IMR-90 (cell line): ENCODE measurements at regions not wholly inside any gene's neighbourhood (a gene's known extent, or its start where the extent isn't known, plus 50 kb on each side); places are given as distances from the start of the nearest gene placed in this dataset.

ENCODE experiments used
- ATAC-seq: fragments of 200-7000 bp; cut with Tn5 transposase; 2 replicates; pipeline ENCODE4 v1.9.1; 2020; ENCODE audit warnings: low read depth, mild to moderate bottlenecking, moderate library complexity
- BruUV-seq: library from RNA; stranded (reverse); fragments of 400-500 nt; replicated peaks from 2 replicates; lab custom pipeline; 2021; lab: Mats Ljungman, UMichigan
- CTCF ChIA-PET: fragments of 300-600 bp; formaldehyde crosslinking; extraction: SDS; loops from one replicate; lab custom pipeline; 2021; ENCODE audit warnings: antibody characterized with exemption; lab: Yijun Ruan, JAX
- POLR2A ChIA-PET: fragments of 300-600 bp; sonication (Branson Sonifier 250); formaldehyde crosslinking; loops from one replicate; lab custom pipeline; 2022; ENCODE audit warnings: antibody characterized with exemption; ENCODE audit not compliant: unreplicated experiment; lab: Charles Lee
- DNase-seq: peaks from one replicate; pipeline ENCODE4 v3.0.0; 2013
- H2AFZ ChIP-seq: replicated peaks from 2 replicates; pipeline ENCODE3; 2013; ENCODE audit warnings: low read length, mild to moderate bottlenecking; ENCODE audit not compliant: poor library complexity
- H2AK5ac ChIP-seq: 2 replicates; pipeline ENCODE4 v1.6.1; 2013; ENCODE audit warnings: low read depth, low read length, inconsistent platforms
- H2AK9ac ChIP-seq: replicated peaks from 2 replicates; pipeline ENCODE3; 2013; ENCODE audit warnings: mild to moderate bottlenecking, low read depth, low read length, moderate library complexity; ENCODE audit not compliant: poor library complexity
- H2BK120ac ChIP-seq: 2 replicates; pipeline ENCODE4 v1.6.1; 2013; ENCODE audit warnings: low read depth, low read length, inconsistent platforms
- H2BK15ac ChIP-seq: 3 replicates; pipeline ENCODE4 v1.6.1; 2013; ENCODE audit warnings: low read depth, low read length, inconsistent platforms
- H2BK20ac ChIP-seq: 2 replicates; pipeline ENCODE4 v1.6.1; 2013; ENCODE audit warnings: low read depth, mild to moderate bottlenecking, inconsistent platforms, low read length, moderate library complexity
- H2BK5ac ChIP-seq: 2 replicates; pipeline ENCODE4 v1.6.1; 2013; ENCODE audit warnings: mild to moderate bottlenecking, low read depth, low read length, inconsistent platforms; ENCODE audit not compliant: poor library complexity, severe bottlenecking
- H3K14ac ChIP-seq: replicated peaks from 2 replicates; pipeline ENCODE4 v1.6.1; 2013; ENCODE audit warnings: low read depth, low read length, inconsistent platforms
- H3K18ac ChIP-seq: 2 replicates; pipeline ENCODE4 v1.6.1; 2013; ENCODE audit warnings: low read depth, low read length, control low read depth
- H3K23ac ChIP-seq: 2 replicates; pipeline ENCODE4 v1.6.1; 2013; ENCODE audit warnings: low read depth, low read length, inconsistent platforms
- H3K27ac ChIP-seq: 2 replicates; pipeline ENCODE4 v1.5.1; 2013; ENCODE audit warnings: mild to moderate bottlenecking, control low read depth, low read length; ENCODE audit not compliant: insufficient read depth
- H3K27me3 ChIP-seq: 2 replicates; pipeline ENCODE4 v1.6.1; 2013; ENCODE audit warnings: low read length; ENCODE audit not compliant: control insufficient read depth, insufficient read depth
- H3K36me3 ChIP-seq: 2 replicates; pipeline ENCODE4 v1.6.1; 2013; ENCODE audit warnings: low read length, mixed read lengths; ENCODE audit not compliant: control insufficient read depth, insufficient read depth
- H3K4ac ChIP-seq: 2 replicates; pipeline ENCODE4 v1.6.1; 2013; ENCODE audit warnings: low read depth, low read length, inconsistent platforms
- H3K4me1 ChIP-seq: 2 replicates; pipeline ENCODE4 v1.6.1; 2013; ENCODE audit warnings: low read length, mixed read lengths; ENCODE audit not compliant: control insufficient read depth, insufficient read depth
- H3K4me2 ChIP-seq: 2 replicates; pipeline ENCODE4 v1.6.1; 2013; ENCODE audit warnings: low read depth, mild to moderate bottlenecking, control low read depth, low read length, moderate library complexity
- H3K4me3 ChIP-seq: 2 replicates; pipeline ENCODE4 v1.5.1; 2013; ENCODE audit warnings: low read depth, mild to moderate bottlenecking, control low read depth, low read length, moderate library complexity; ENCODE audit not compliant: insufficient read depth
- H3K56ac ChIP-seq: 2 replicates; pipeline ENCODE4 v1.6.1; 2013; ENCODE audit warnings: low read length, inconsistent platforms; ENCODE audit not compliant: insufficient read depth; ENCODE audit errors: extremely low read depth
- H3K79me1 ChIP-seq, 2 experiments: 2 replicates each; pipeline ENCODE4 v1.6.1; 2013; ENCODE audit warnings: low read length in 2 of 2, inconsistent platforms in 1 of 2, low read depth in 1 of 2
- H3K9ac ChIP-seq: 2 replicates; pipeline ENCODE4 v1.6.1; 2013; ENCODE audit warnings: low read depth, low read length, control low read depth
- H3K9me1 ChIP-seq: 2 replicates; pipeline ENCODE4 v1.6.1; 2013; ENCODE audit warnings: low read length, inconsistent platforms; ENCODE audit not compliant: insufficient read depth
- H3K9me3 ChIP-seq: 2 replicates; pipeline ENCODE4 v1.6.1; 2013; ENCODE audit warnings: low read length; ENCODE audit not compliant: control insufficient read depth, insufficient read depth
- H4K20me1 ChIP-seq: 2 replicates; pipeline ENCODE4 v1.6.1; 2013; ENCODE audit warnings: low read length, inconsistent platforms; ENCODE audit not compliant: insufficient read depth
- H4K5ac ChIP-seq: 2 replicates; pipeline ENCODE4 v1.6.1; 2013; ENCODE audit warnings: mild to moderate bottlenecking, low read depth, low read length, control low read depth
- H4K8ac ChIP-seq, 2 experiments: 2 replicates each; pipeline ENCODE4 v1.6.1; 2013; ENCODE audit warnings: low read depth in 2 of 2, low read length in 2 of 2, control low read depth in 1 of 2, inconsistent platforms in 1 of 2
- H4K91ac ChIP-seq: 2 replicates; pipeline ENCODE4 v1.6.1; 2013; ENCODE audit warnings: low read depth, low read length, inconsistent platforms; ENCODE audit not compliant: insufficient read depth
- CHD1 ChIP-seq: IDR thresholded peaks from 2 replicates; pipeline ENCODE4 v1.6.1; 2012; ENCODE audit warnings: low read depth, low read length, improper control_type of control experiment
- FOS ChIP-seq: fragments of 150-350 bp; IDR thresholded peaks from 2 replicates; pipeline ENCODE4 v1.6.1; 2016; ENCODE audit warnings: low read depth, low read length
- MAFK ChIP-seq: IDR thresholded peaks from 2 replicates; pipeline ENCODE4 v1.6.1; 2012; ENCODE audit warnings: low read depth, low read length, improper control_type of control experiment
- MAZ ChIP-seq: IDR thresholded peaks from 2 replicates; pipeline ENCODE4 v1.6.1; 2012; ENCODE audit warnings: low read depth, mild to moderate bottlenecking, low read length, improper control_type of control experiment, moderate library complexity, borderline replicate concordance
- NFE2L2 ChIP-seq: fragments of 150-350 bp; IDR thresholded peaks from 2 replicates; pipeline ENCODE4 v1.6.1; 2016; ENCODE audit warnings: low read depth, mild to moderate bottlenecking, low read length
- SMC3 ChIP-seq: fragments of 150-350 bp; IDR thresholded peaks from 2 replicates; pipeline ENCODE4 v1.6.1; 2016; ENCODE audit warnings: low read depth, mild to moderate bottlenecking, antibody characterized with exemption, low read length, moderate library complexity
- WGBS, 2 experiments: methylation state at CpG; one replicate each; pipeline versions ENCODE4 v1.1.5 to v1.1.7; 2013; ENCODE audit warnings: missing lambda C conversion rate in 2 of 2; ENCODE audit not compliant: insufficient read length in 1 of 2; ENCODE audit errors: extremely low coverage in 2 of 2; 5-methylcytosine and 5-hydroxymethylcytosine counted together
- dilution Hi-C: fragments of 300-500 bp; cut with HindIII; formaldehyde crosslinking; loops from one replicate; pipeline ENCODE4 v1.14.3; 2018; ENCODE audit warnings: low sequenced_read_pairs; ENCODE audit not compliant: unreplicated experiment
- in situ Hi-C: fragments of 300-500 bp; cut with MboI; formaldehyde crosslinking; loops from 3 replicates; pipeline ENCODE4 v1.14.3; 2019; ENCODE audit warnings: low sequenced_read_pairs, inconsistent platforms, mixed read lengths
- intact Hi-C: fragments of 100-400 bp; cut with micrococcal nuclease; formaldehyde crosslinking; loops from 2 replicates; pipeline ENCODE4 v1.10.0; 2022
- TF ChIP-seq, protein P1 (sequence below): fragments of 150-350 bp; IDR thresholded peaks from 2 replicates; pipeline ENCODE4 v1.6.1; 2016; ENCODE audit warnings: low read depth, mild to moderate bottlenecking, low read length, moderate library complexity, borderline replicate concordance
- TF ChIP-seq, protein P2 (sequence below): conservative IDR thresholded peaks from 2 replicates; pipeline ENCODE4 v1.5.1; 2012; ENCODE audit warnings: mild to moderate bottlenecking, low read depth, low read length, improper control_type of control experiment

DNA sequence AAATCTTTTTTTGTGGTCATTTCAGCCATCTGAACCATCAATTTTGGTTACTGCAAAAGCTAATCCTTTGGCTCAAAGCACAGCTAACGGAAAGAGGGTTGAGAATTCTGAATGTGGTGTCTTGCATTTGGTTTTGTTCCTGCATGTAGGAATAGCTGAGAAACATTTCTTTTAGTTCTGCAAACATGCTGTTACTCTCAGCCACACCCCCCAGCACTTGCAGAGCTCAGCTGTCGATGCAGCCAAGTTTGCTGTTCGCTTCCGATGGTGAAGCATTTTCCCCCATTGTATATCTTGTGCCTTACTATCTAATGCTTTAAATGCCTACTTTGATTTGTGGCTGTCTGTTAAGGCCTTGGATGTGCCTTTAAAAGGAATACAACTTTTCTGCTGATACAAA, 294.9 kb upstream of the FANCL start:
- Histone ChIP-seq H2AK9ac (no peak overlapping the region), H3K36me3 (no peaks in the 10 kb centered on the region), H3K23ac (no peak overlapping the region), H3K14ac (no peak overlapping the region), H4K91ac (no peak overlapping the region), H3K56ac (no peak overlapping the region), H3K27ac (no peak overlapping the region), H3K79me1 (no peaks in the 10 kb centered on the region), H3K9ac (no peak overlapping the region), H2BK20ac (no peak overlapping the region), H2BK15ac (no peak overlapping the region), H3K4me1 (no peaks in the 10 kb centered on the region), H3K9me1 (no peaks in the 10 kb centered on the region), H3K18ac (no peak overlapping the region), H3K4me2 (no peak overlapping the region), H4K8ac (no peak overlapping the region), H3K27me3 (no peaks in the 10 kb centered on the region), H2AK5ac (no peak overlapping the region), H3K9me3 (no peaks in the 10 kb centered on the region), H2BK120ac (no peak overlapping the region), H2BK5ac (no peak overlapping the region), H2AFZ (no peak overlapping the region), H4K5ac (no peak overlapping the region), H3K4ac (no peak overlapping the region), H3K4me3 (no peak overlapping the region), H4K20me1 (no peaks in the 10 kb centered on the region)
- POLR2A ChIA-PET = no interaction called here
- intact Hi-C loops = no loop called here
- dilution Hi-C loops = no loop called here
- CTCF ChIA-PET = no interaction called here
- DNase-seq = no peak
- in situ Hi-C loops = no loop called here
- TF ChIP-seq FOS (no peak), MAFK (no peak), NFE2L2 (no peak), MAZ (no peak), CHD1 (no peak), SMC3 (no peak)
- TF ChIP-seq, protein P1, sequence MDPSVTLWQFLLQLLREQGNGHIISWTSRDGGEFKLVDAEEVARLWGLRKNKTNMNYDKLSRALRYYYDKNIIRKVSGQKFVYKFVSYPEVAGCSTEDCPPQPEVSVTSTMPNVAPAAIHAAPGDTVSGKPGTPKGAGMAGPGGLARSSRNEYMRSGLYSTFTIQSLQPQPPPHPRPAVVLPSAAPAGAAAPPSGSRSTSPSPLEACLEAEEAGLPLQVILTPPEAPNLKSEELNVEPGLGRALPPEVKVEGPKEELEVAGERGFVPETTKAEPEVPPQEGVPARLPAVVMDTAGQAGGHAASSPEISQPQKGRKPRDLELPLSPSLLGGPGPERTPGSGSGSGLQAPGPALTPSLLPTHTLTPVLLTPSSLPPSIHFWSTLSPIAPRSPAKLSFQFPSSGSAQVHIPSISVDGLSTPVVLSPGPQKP = no peak
- TF ChIP-seq, protein P2, sequence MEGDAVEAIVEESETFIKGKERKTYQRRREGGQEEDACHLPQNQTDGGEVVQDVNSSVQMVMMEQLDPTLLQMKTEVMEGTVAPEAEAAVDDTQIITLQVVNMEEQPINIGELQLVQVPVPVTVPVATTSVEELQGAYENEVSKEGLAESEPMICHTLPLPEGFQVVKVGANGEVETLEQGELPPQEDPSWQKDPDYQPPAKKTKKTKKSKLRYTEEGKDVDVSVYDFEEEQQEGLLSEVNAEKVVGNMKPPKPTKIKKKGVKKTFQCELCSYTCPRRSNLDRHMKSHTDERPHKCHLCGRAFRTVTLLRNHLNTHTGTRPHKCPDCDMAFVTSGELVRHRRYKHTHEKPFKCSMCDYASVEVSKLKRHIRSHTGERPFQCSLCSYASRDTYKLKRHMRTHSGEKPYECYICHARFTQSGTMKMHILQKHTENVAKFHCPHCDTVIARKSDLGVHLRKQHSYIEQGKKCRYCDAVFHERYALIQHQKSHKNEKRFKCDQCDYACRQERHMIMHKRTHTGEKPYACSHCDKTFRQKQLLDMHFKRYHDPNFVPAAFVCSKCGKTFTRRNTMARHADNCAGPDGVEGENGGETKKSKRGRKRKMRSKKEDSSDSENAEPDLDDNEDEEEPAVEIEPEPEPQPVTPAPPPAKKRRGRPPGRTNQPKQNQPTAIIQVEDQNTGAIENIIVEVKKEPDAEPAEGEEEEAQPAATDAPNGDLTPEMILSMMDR = no peak
- WGBS, 2 experiments = 20% methylated on average over 1 of the region's 4 CpGs; no CpG with 5 or more reads in 1 of the 2 experiments
- no peak for ATAC-seq
- BruUV-seq = no TSS peak
